GM12878 (cell line): ENCODE measurements at regions not wholly inside any gene's neighbourhood (a gene's known extent, or its start where the extent isn't known, plus 50 kb on each side); places are given as distances from the start of the nearest gene placed in this dataset.

ENCODE experiments used
- ATAC-seq: fragments of 200-7000 bp; cut with Tn5 transposase; 3 replicates; pipeline ENCODE4 v1.9.1; 2020; ENCODE audit warnings: mild to moderate bottlenecking, moderate library complexity
- BruUV-seq: library from RNA; stranded (reverse); fragments of 400-500 nt; replicated peaks from 2 replicates; lab custom pipeline; 2021; lab: Mats Ljungman, UMichigan
- CTCF ChIA-PET: fragments of 300-600 bp; sonication (Branson Sonifier 250); formaldehyde crosslinking; extraction: SDS; loops from one replicate; lab custom pipeline; 2021; ENCODE audit warnings: inconsistent platforms; lab: Yijun Ruan, JAX
- POLR2A ChIA-PET: fragments of 350-600 bp; formaldehyde crosslinking; extraction: SDS; loops from one replicate; lab custom pipeline; 2021; ENCODE audit warnings: inconsistent platforms; lab: Charles Lee
- RAD21 ChIA-PET: fragments of 300-600 bp; sonication (Branson Sonifier 250); formaldehyde crosslinking; loops from one replicate; lab custom pipeline; 2023; ENCODE audit warnings: antibody characterized with exemption; ENCODE audit not compliant: unreplicated experiment; lab: Charles Lee
- SMC1A ChIA-PET: fragments of 300-600 bp; sonication (Branson Sonifier 250); formaldehyde crosslinking; loops from one replicate; lab custom pipeline; 2023; ENCODE audit not compliant: unreplicated experiment, uncharacterized antibody; lab: Charles Lee
- DNase-seq: peaks from one replicate; pipeline ENCODE4 v3.0.0-alpha.2; 2011; ENCODE audit warnings: low read depth, low spot score
- FAIRE-seq: peaks from 3 replicates; lab custom pipeline; 2011; peaks lifted over from hg19 to GRCh38; lab: Jason Lieb, UNC
- H2AFZ ChIP-seq: 2 replicates; pipeline ENCODE4 v1.6.0; 2011; ENCODE audit warnings: low read depth, low read length, control low read depth; ENCODE audit not compliant: control insufficient read depth
- H3K27ac ChIP-seq: 2 replicates; pipeline ENCODE4 v1.5.1; 2011; ENCODE audit warnings: control low read depth; ENCODE audit not compliant: control insufficient read depth, insufficient read depth
- H3K27me3 ChIP-seq, 2 experiments: replicated peaks in 1 of 2; 2 replicates each; pipeline versions ENCODE4 v1.6.0 to v1.6.1; 2011; ENCODE audit warnings: low read length in 1 of 2; ENCODE audit not compliant: control insufficient read depth in 2 of 2, insufficient read depth in 2 of 2
- H3K36me3 ChIP-seq, 2 experiments: 2 replicates each; pipeline ENCODE4 v1.5.1; 2011; ENCODE audit warnings: low read length in 1 of 2; ENCODE audit not compliant: control insufficient read depth in 2 of 2, insufficient read depth in 2 of 2
- H3K4me1 ChIP-seq: 2 replicates; pipeline ENCODE4 v1.6.1; 2011; ENCODE audit warnings: mild to moderate bottlenecking, low read length, moderate library complexity, mixed read lengths; ENCODE audit not compliant: control insufficient read depth, insufficient read depth
- H3K4me2 ChIP-seq: 2 replicates; pipeline ENCODE4 v1.6.0; 2011; ENCODE audit warnings: control low read depth; ENCODE audit not compliant: control insufficient read depth, insufficient read depth
- H3K4me3 ChIP-seq: fragments of 200-600 bp; sonication (generic); 2 replicates; pipeline ENCODE4 v1.5.1; 2016
- H3K79me2 ChIP-seq: 2 replicates; pipeline ENCODE4 v1.6.0; 2011; ENCODE audit warnings: low read length; ENCODE audit not compliant: control insufficient read depth, insufficient read depth
- H3K9ac ChIP-seq: 2 replicates; pipeline ENCODE4 v1.8.0; 2011; ENCODE audit warnings: low read length, control low read depth, mixed read lengths; ENCODE audit not compliant: control insufficient read depth, insufficient read depth
- H3K9me3 ChIP-seq: replicated peaks from 3 replicates; pipeline ENCODE4 v1.5.1; 2011; ENCODE audit warnings: mild to moderate bottlenecking, low read length; ENCODE audit not compliant: control insufficient read depth, insufficient read depth
- H4K20me1 ChIP-seq: 2 replicates; pipeline ENCODE4 v1.6.0; 2011; ENCODE audit not compliant: control insufficient read depth, insufficient read depth
- CHD1 ChIP-seq: IDR thresholded peaks from 2 replicates; pipeline ENCODE4 v1.6.1; 2012; ENCODE audit warnings: low read depth, low read length, improper control_type of control experiment
- FOXK2 ChIP-seq: fragments of 450-650 bp; IDR thresholded peaks from 2 replicates; pipeline ENCODE4 v1.6.1; 2017; ENCODE audit warnings: mild to moderate bottlenecking, moderate library complexity
- FOXM1 ChIP-seq: IDR thresholded peaks from 2 replicates; pipeline ENCODE4 v1.6.1; 2012; ENCODE audit warnings: low read depth, mild to moderate bottlenecking, inconsistent platforms, low read length, moderate library complexity
- GATAD2B ChIP-seq: fragments of 450-650 bp; conservative IDR thresholded peaks from 2 replicates; pipeline ENCODE4 v1.6.1; 2017; ENCODE audit warnings: low read depth, mild to moderate bottlenecking, moderate library complexity
- IRF4 ChIP-seq: IDR thresholded peaks from 2 replicates; pipeline ENCODE4 v1.6.1; 2011; ENCODE audit warnings: low read depth, low read length
- KDM1A ChIP-seq: fragments of 200-600 bp; sonication (generic); IDR thresholded peaks from 2 replicates; pipeline ENCODE4 v1.6.1; 2016; ENCODE audit warnings: borderline replicate concordance
- RAD51 ChIP-seq: fragments of 450-650 bp; IDR thresholded peaks from 2 replicates; pipeline ENCODE4 v1.6.1; 2016; ENCODE audit warnings: moderate library complexity, mild to moderate bottlenecking, inconsistent platforms
- SIX5 ChIP-seq: IDR thresholded peaks from 2 replicates; pipeline ENCODE4 v1.6.1; 2011; ENCODE audit warnings: mild to moderate bottlenecking, low read depth, low read length, moderate library complexity; ENCODE audit not compliant: severe bottlenecking
- SMC3 ChIP-seq: IDR thresholded peaks from 2 replicates; pipeline ENCODE4 v1.6.1; 2011; ENCODE audit warnings: low read length, improper control_type of control experiment, borderline replicate concordance
- STAT1 ChIP-seq: fragments of 450-650 bp; conservative IDR thresholded peaks from 2 replicates; pipeline ENCODE4 v1.6.1; 2014; ENCODE audit warnings: antibody characterized with exemption, mild to moderate bottlenecking
- YBX1 ChIP-seq: fragments of 450-650 bp; IDR thresholded peaks from 2 replicates; pipeline ENCODE4 v1.6.1; 2016; ENCODE audit warnings: antibody characterized with exemption
- ZNF622 ChIP-seq: fragments of 450-650 bp; IDR thresholded peaks from 2 replicates; pipeline ENCODE4 v1.6.1; 2017; ENCODE audit warnings: mild to moderate bottlenecking, inconsistent platforms
- ZZZ3 ChIP-seq: IDR thresholded peaks from 2 replicates; pipeline ENCODE4 v1.6.1; 2011; ENCODE audit warnings: low read depth; ENCODE audit not compliant: control insufficient read depth, insufficient read length
- WGBS: methylation state at CpG from one replicate; pipeline ENCODE4 v1.1.6; 2016; ENCODE audit warnings: low lambda C conversion rate; ENCODE audit not compliant: insufficient replicate concordance, insufficient coverage; ENCODE audit errors: missing lambda C conversion rate; 5-methylcytosine and 5-hydroxymethylcytosine counted together
- in situ Hi-C: fragments of 300-500 bp; cut with MboI; formaldehyde crosslinking; loops from 9 replicates; pipeline ENCODE4 v1.14.3; 2018; ENCODE audit warnings: mixed read lengths
- intact Hi-C: fragments of 100-400 bp; cut with micrococcal nuclease; formaldehyde crosslinking; loops from one replicate; pipeline ENCODE4 v1.14.2; 2022; ENCODE audit not compliant: unreplicated experiment
- TF ChIP-seq, protein P1 (sequence below): IDR thresholded peaks from 2 replicates; pipeline ENCODE4 v1.6.1; 2012; ENCODE audit warnings: low read depth, low read length, improper control_type of control experiment
- TF ChIP-seq, protein P2 (sequence below): IDR thresholded peaks from 2 replicates; pipeline ENCODE4 v1.6.1; 2011; ENCODE audit warnings: low read depth, low read length, improper control_type of control experiment, borderline replicate concordance

DNA sequence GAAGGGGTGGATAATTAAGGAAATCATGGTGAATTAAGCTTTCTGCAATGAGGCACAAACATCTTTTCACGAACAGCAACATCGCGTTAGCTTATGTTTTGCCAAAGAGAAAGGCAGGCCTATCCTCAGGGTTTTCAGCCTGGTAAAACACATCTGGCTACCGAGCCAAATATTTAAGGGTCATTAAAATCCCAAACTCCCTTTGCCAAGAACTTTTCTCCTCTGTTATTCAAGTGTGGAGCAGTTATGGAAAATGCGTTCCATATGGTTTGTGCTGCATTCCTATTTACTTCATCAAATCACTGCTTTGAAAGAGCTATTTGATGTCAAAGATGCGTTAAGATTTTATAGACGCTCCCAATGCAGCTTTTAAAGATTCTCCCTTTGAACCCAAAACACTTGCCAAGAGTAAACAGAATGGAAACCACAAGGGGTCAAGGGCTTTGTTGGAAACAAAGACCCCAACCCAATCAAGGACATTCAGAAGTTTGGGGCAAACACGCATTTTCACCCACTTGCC lies 308.3 kb upstream of the CDH5 start:
- H3K9me3 ChIP-seq, result no peaks in the 10 kb centered on the region
- H3K9ac ChIP-seq, result no peak overlapping the region
- ChIA-PET SMC1A (no interaction called here), CTCF (no interaction called here), POLR2A (no interaction called here)
- no peak overlapping the region for H2AFZ ChIP-seq
- in situ Hi-C loops, result no loop called here
- intact Hi-C loops, result no loop called here
- ATAC-seq, result no peak
- no peak overlapping the region for H3K27ac ChIP-seq
- H3K36me3 ChIP-seq, result no peaks in the 10 kb centered on the region
- H3K79me2 ChIP-seq, result no peaks in the 10 kb centered on the region
- BruUV-seq, result no TSS peak
- FAIRE-seq, result no peak
- WGBS, result 64% methylated on average over 8 of the region's 8 CpGs
- no peak overlapping the region for H3K4me3 ChIP-seq
- DNase-seq, result no peak
- H3K27me3 ChIP-seq, result no peaks in the 10 kb centered on the region; a peak in 1 of 4 replicates
- no peak for TF ChIP-seq FOXM1
- no peak for TF ChIP-seq IRF4
- no peak for TF ChIP-seq SMC3
- TF ChIP-seq, protein P1, sequence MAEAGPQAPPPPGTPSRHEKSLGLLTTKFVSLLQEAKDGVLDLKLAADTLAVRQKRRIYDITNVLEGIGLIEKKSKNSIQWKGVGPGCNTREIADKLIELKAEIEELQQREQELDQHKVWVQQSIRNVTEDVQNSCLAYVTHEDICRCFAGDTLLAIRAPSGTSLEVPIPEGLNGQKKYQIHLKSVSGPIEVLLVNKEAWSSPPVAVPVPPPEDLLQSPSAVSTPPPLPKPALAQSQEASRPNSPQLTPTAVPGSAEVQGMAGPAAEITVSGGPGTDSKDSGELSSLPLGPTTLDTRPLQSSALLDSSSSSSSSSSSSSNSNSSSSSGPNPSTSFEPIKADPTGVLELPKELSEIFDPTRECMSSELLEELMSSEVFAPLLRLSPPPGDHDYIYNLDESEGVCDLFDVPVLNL, result no peak
- TF ChIP-seq, all 136 proteins: peak for 0
- RAD21 ChIA-PET, result interaction anchor here (0.6 kb wide), 1 partner anchor 40 kb away, joined by 7 read pairs; no protein-coding TSS in a partner anchor
- H3K4me1 ChIP-seq, result no peaks in the 10 kb centered on the region
- H4K20me1 ChIP-seq, result no peaks in the 10 kb centered on the region
- H3K4me2 ChIP-seq, result no peak overlapping the region

DNA sequence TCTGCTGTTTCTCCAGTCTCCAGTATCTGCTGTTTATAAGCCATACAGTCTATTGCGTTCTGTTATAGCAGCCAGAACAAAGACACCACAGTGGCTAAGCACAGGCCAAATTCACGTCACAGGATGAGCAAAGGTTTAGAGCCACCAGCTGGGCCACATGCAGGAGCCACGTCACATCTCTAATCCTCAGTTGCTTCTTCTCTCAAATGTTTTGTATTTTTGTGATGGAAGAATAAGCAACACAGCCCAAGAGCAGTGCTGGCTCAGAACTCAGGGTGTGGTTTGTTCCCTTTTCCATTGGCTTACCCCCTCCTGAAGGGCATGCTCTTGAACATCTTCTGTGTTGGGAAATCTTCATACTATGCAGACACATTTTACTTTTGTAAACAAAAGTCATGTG lies 309.4 kb upstream of the CDH5 start:
- Histone ChIP-seq H3K27ac (no peak overlapping the region), H2AFZ (no peak overlapping the region), H3K27me3 (no peaks in the 10 kb centered on the region; a peak in 1 of 4 replicates), H3K4me3 (no peak overlapping the region), H3K4me1 (no peaks in the 10 kb centered on the region), H3K9me3 (no peaks in the 10 kb centered on the region), H3K36me3 (no peaks in the 10 kb centered on the region), H4K20me1 (no peaks in the 10 kb centered on the region), H3K9ac (no peak overlapping the region), H3K4me2 (no peak overlapping the region), H3K79me2 (no peaks in the 10 kb centered on the region)
- no TSS peak for BruUV-seq
- intact Hi-C loops (no loop called here), in situ Hi-C loops (no loop called here)
- POLR2A ChIA-PET, result no interaction called here
- 23% methylated on average over 3 of the region's 3 CpGs for WGBS
- CTCF ChIA-PET, result no interaction called here
- RAD21 ChIA-PET, result no interaction called here
- SMC1A ChIA-PET, result no interaction called here
- no peak for FAIRE-seq
- no peak for DNase-seq
- ATAC-seq, result no peak
- TF ChIP-seq CHD1 (no peak), SIX5 (no peak), KDM1A (no peak), ZNF622 (no peak), STAT1 (no peak), FOXK2 (no peak), GATAD2B (no peak), RAD51 (no peak), ZZZ3 (no peak), YBX1 (no peak)
- TF ChIP-seq, protein P2, sequence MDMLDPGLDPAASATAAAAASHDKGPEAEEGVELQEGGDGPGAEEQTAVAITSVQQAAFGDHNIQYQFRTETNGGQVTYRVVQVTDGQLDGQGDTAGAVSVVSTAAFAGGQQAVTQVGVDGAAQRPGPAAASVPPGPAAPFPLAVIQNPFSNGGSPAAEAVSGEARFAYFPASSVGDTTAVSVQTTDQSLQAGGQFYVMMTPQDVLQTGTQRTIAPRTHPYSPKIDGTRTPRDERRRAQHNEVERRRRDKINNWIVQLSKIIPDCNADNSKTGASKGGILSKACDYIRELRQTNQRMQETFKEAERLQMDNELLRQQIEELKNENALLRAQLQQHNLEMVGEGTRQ, result no peak
